ENCODE measurements at regions not wholly inside any gene's neighbourhood (a gene's known extent, or its start where the extent isn't known, plus 50 kb on each side); places are given as distances from the start of the nearest gene placed in this dataset.

- Histone ChIP-seq H3K36me3 (ENCODE audit: insufficient read depth, low read length) (no peaks in the 10 kb centered on the region), H3K27me3 (ENCODE audit: insufficient read depth, low read length, poor library complexity, severe bottlenecking) (no peaks in the 10 kb centered on the region), H3K9me2 (replicated peaks; ENCODE audit: low read depth, low read length) (no peaks in the 10 kb centered on the region), H4K20me1 (ENCODE audit: insufficient read depth, low read length, poor library complexity, severe bottlenecking) (no peaks in the 10 kb centered on the region), H3K4me3 (ENCODE audit: low read length, poor library complexity, severe bottlenecking) (no peak overlapping the region), H3K9me3 (ENCODE audit: insufficient read depth, low read depth, low read length) (peaks cover 6% of the 10 kb centered on the region; the same call in 1 of the 2 replicates), H2AFZ (ENCODE audit: low read length) (no peak overlapping the region), H3K9ac (ENCODE audit: low read depth, low read length, poor library complexity, severe bottlenecking) (no peak overlapping the region), H3K4me1 (ENCODE audit: insufficient read depth, low read length, poor library complexity, severe bottlenecking) (no peaks in the 10 kb centered on the region), H3K4me2 (ENCODE audit: low read depth, low read length, poor library complexity, severe bottlenecking) (no peak overlapping the region), H3K79me2 (ENCODE audit: insufficient read depth, low read length) (no peaks in the 10 kb centered on the region), H3F3A (ENCODE audit: low read depth) (no peaks in the 10 kb centered on the region)
- TF ChIP-seq EZH2phosphoT487 (IDR thresholded peaks at IDR 0.05; ENCODE audit: borderline replicate concordance), result no peak
- TF ChIP-seq, protein P1, sequence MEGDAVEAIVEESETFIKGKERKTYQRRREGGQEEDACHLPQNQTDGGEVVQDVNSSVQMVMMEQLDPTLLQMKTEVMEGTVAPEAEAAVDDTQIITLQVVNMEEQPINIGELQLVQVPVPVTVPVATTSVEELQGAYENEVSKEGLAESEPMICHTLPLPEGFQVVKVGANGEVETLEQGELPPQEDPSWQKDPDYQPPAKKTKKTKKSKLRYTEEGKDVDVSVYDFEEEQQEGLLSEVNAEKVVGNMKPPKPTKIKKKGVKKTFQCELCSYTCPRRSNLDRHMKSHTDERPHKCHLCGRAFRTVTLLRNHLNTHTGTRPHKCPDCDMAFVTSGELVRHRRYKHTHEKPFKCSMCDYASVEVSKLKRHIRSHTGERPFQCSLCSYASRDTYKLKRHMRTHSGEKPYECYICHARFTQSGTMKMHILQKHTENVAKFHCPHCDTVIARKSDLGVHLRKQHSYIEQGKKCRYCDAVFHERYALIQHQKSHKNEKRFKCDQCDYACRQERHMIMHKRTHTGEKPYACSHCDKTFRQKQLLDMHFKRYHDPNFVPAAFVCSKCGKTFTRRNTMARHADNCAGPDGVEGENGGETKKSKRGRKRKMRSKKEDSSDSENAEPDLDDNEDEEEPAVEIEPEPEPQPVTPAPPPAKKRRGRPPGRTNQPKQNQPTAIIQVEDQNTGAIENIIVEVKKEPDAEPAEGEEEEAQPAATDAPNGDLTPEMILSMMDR (conservative IDR thresholded peaks at IDR 0.05; ENCODE audit: low read length), result no peak
Observed at GRCh38 chr5:1999794-2000193, 117.1 kb upstream of the IRX4 start.

- Histone ChIP-seq H3K9ac (ENCODE audit: low read depth, low read length, poor library complexity, severe bottlenecking) (no peak overlapping the region), H3K4me1 (ENCODE audit: insufficient read depth, low read length, poor library complexity, severe bottlenecking) (no peaks in the 10 kb centered on the region), H3K4me3 (ENCODE audit: low read length, poor library complexity, severe bottlenecking) (no peak overlapping the region), H3K79me2 (ENCODE audit: insufficient read depth, low read length) (no peaks in the 10 kb centered on the region), H3K9me2 (replicated peaks; ENCODE audit: low read depth, low read length) (no peaks in the 10 kb centered on the region), H4K20me1 (ENCODE audit: insufficient read depth, low read length, poor library complexity, severe bottlenecking) (no peaks in the 10 kb centered on the region), H3K27me3 (ENCODE audit: insufficient read depth, low read length, poor library complexity, severe bottlenecking) (no peaks in the 10 kb centered on the region), H3K36me3 (ENCODE audit: insufficient read depth, low read length) (no peaks in the 10 kb centered on the region), H2AFZ (ENCODE audit: low read length) (no peak overlapping the region), H3F3A (ENCODE audit: low read depth) (no peaks in the 10 kb centered on the region), H3K4me2 (ENCODE audit: low read depth, low read length, poor library complexity, severe bottlenecking) (no peak overlapping the region), H3K9me3 (ENCODE audit: insufficient read depth, low read depth, low read length) (peaks cover 6% of the 10 kb centered on the region; the same call in 1 of the 2 replicates)
- no peak for TF ChIP-seq EZH2phosphoT487 (IDR thresholded peaks at IDR 0.05; ENCODE audit: borderline replicate concordance)
- TF ChIP-seq, protein P1 (conservative IDR thresholded peaks at IDR 0.05; ENCODE audit: low read length), result no peak
Observed at GRCh38 chr5:1998716-1999317, 116.1 kb upstream of the IRX4 start.

- Histone ChIP-seq H3F3A (ENCODE audit: low read depth) (no peaks in the 10 kb centered on the region), H3K4me1 (ENCODE audit: insufficient read depth, low read length, poor library complexity, severe bottlenecking) (no peaks in the 10 kb centered on the region), H3K27me3 (ENCODE audit: insufficient read depth, low read length, poor library complexity, severe bottlenecking) (no peaks in the 10 kb centered on the region), H3K4me2 (ENCODE audit: low read depth, low read length, poor library complexity, severe bottlenecking) (no peak overlapping the region), H3K36me3 (ENCODE audit: insufficient read depth, low read length) (no peaks in the 10 kb centered on the region), H3K79me2 (ENCODE audit: insufficient read depth, low read length) (no peaks in the 10 kb centered on the region), H3K4me3 (ENCODE audit: low read length, poor library complexity, severe bottlenecking) (no peak overlapping the region), H2AFZ (ENCODE audit: low read length) (no peak overlapping the region), H3K9ac (ENCODE audit: low read depth, low read length, poor library complexity, severe bottlenecking) (no peak overlapping the region), H3K9me2 (replicated peaks; ENCODE audit: low read depth, low read length) (no peaks in the 10 kb centered on the region), H3K9me3 (ENCODE audit: insufficient read depth, low read depth, low read length) (peaks cover 6% of the 10 kb centered on the region; the same call in 1 of the 2 replicates), H4K20me1 (ENCODE audit: insufficient read depth, low read length, poor library complexity, severe bottlenecking) (no peaks in the 10 kb centered on the region)
- TF ChIP-seq EZH2phosphoT487 (IDR thresholded peaks at IDR 0.05; ENCODE audit: borderline replicate concordance), result no peak
- TF ChIP-seq, protein P1 (conservative IDR thresholded peaks at IDR 0.05; ENCODE audit: low read length), result no peak
Observed at GRCh38 chr5:1998348-1998669, 115.6 kb upstream of the IRX4 start.

Data from Loucy (cell line).